Liver (tissue), 8 donors: ENCODE measurements at regions not wholly inside any gene's neighbourhood (a gene's known extent, or its start where the extent isn't known, plus 50 kb on each side); places are given as distances from the start of the nearest gene placed in this dataset.

Source experiments
- DNase-seq: peaks from one replicate; pipeline ENCODE4 v3.0.0-alpha.2; 2017; ENCODE audit warnings: low spot score
- H3K27ac ChIP-seq, 2 donors: one replicate each; pipeline ENCODE4 v1.7.0; 2013; ENCODE audit warnings: inconsistent platforms in 2 of 2, low read length in 2 of 2, control low read depth in 1 of 2, low read depth in 1 of 2, mild to moderate bottlenecking in 1 of 2
- H3K27me3 ChIP-seq, 4 donors: one replicate each; pipeline versions ENCODE4 v1.6.1 to v1.7.0; 2013; ENCODE audit warnings: low read length in 3 of 4, inconsistent platforms in 1 of 4, mild to moderate bottlenecking in 1 of 4, moderate library complexity in 1 of 4; ENCODE audit not compliant: control insufficient read depth in 4 of 4, insufficient read depth in 4 of 4
- H3K36me3 ChIP-seq, 4 donors: one replicate each; pipeline versions ENCODE4 v1.6.1 to v1.7.0; 2013; ENCODE audit warnings: low read length in 3 of 4, mild to moderate bottlenecking in 3 of 4, low read depth in 1 of 4, moderate library complexity in 1 of 4; ENCODE audit not compliant: control insufficient read depth in 4 of 4, insufficient read depth in 3 of 4
- H3K4me1 ChIP-seq, 4 donors: one replicate each; pipeline versions ENCODE4 v1.6.1 to v1.7.0; 2013; ENCODE audit warnings: low read length in 3 of 4, mild to moderate bottlenecking in 3 of 4, moderate library complexity in 1 of 4; ENCODE audit not compliant: control insufficient read depth in 4 of 4, insufficient read depth in 4 of 4
- H3K4me3 ChIP-seq, 3 donors: one replicate each; pipeline versions ENCODE4 v1.6.1 to v1.7.0; 2013; ENCODE audit warnings: low read length in 3 of 3, control low read depth in 1 of 3, low read depth in 1 of 3, mild to moderate bottlenecking in 1 of 3
- H3K9ac ChIP-seq, 2 donors: one replicate each; pipeline ENCODE4 v1.7.0; 2013; ENCODE audit warnings: low read length in 2 of 2, mild to moderate bottlenecking in 2 of 2, moderate library complexity in 2 of 2, control low read depth in 1 of 2, low read depth in 1 of 2
- H3K9me3 ChIP-seq, 4 donors: one replicate each; pipeline versions ENCODE4 v1.6.1 to v1.7.0; 2013; ENCODE audit warnings: low read length in 3 of 4; ENCODE audit not compliant: control insufficient read depth in 4 of 4
- CTCF ChIP-seq: fragments of 150-350 bp; IDR thresholded peaks from 2 replicates; pipeline ENCODE4 v1.5.1; 2017; ENCODE audit warnings: improper control_type of control experiment, low read depth, low read length; ENCODE audit not compliant: missing input control
- EGR1 ChIP-seq, 2 donors: IDR thresholded peaks; 2 replicates each; pipeline ENCODE4 v1.6.1; 2016 to 2018; ENCODE audit warnings: antibody characterized with exemption in 2 of 2, low read depth in 2 of 2
- GABPA ChIP-seq, 2 donors: IDR thresholded peaks in 1 of 2; conservative IDR thresholded peaks in 1 of 2; 2 replicates each; pipeline ENCODE4 v1.6.1; 2016; ENCODE audit warnings: antibody characterized with exemption in 2 of 2, mild to moderate bottlenecking in 1 of 2, moderate library complexity in 1 of 2
- HNF4A ChIP-seq, 2 donors: conservative IDR thresholded peaks; 2 replicates each; pipeline ENCODE4 v1.6.1; 2016; ENCODE audit warnings: antibody characterized with exemption in 2 of 2, mild to moderate bottlenecking in 2 of 2
- HNF4G ChIP-seq: IDR thresholded peaks from 2 replicates; pipeline ENCODE4 v1.6.1; 2016; ENCODE audit warnings: antibody characterized with exemption
- RXRA ChIP-seq, 2 donors: IDR thresholded peaks; 2 replicates each; pipeline ENCODE4 v1.6.1; 2017 to 2018; ENCODE audit warnings: antibody characterized with exemption in 2 of 2, mild to moderate bottlenecking in 1 of 2
- SP1 ChIP-seq: IDR thresholded peaks from 2 replicates; pipeline ENCODE4 v1.6.1; 2018; ENCODE audit warnings: antibody characterized with exemption, mild to moderate bottlenecking
- TAF1 ChIP-seq: conservative IDR thresholded peaks from 2 replicates; pipeline ENCODE4 v1.6.1; 2016; ENCODE audit warnings: antibody characterized with exemption, mild to moderate bottlenecking
- ZBTB33 ChIP-seq: IDR thresholded peaks from 2 replicates; pipeline ENCODE4 v1.6.1; 2016; ENCODE audit warnings: antibody characterized with exemption
- WGBS: extraction: QIAGEN DNeasy Blood & Tissue Kit; methylation state at CpG from one replicate; pipeline ENCODE4 v1.1.7; 2013; 5-methylcytosine and 5-hydroxymethylcytosine counted together
- TF ChIP-seq, protein P1 (sequence below): IDR thresholded peaks from 2 replicates; pipeline ENCODE4 v1.6.1; 2016; ENCODE audit warnings: antibody characterized with exemption
- TF ChIP-seq, protein P2 (sequence below): IDR thresholded peaks from 2 replicates; pipeline ENCODE4 v1.6.1; 2016; ENCODE audit warnings: antibody characterized with exemption
- donor health status: healthy.
- donor health status: healthy.
- donor health status: healthy.
- donor health status: healthy.
- donor health status: healthy.

GRCh38 chr4:102444752-102445151 lies 56.4 kb upstream of the NFKB1 start:
- 22% methylated on average over 4 of the region's 4 CpGs for WGBS
- H3K27ac ChIP-seq: no peak overlapping the region
- peaks cover 8 to 35% (median 21%) of the 10 kb centered on the region in 4 donors for H3K4me1 ChIP-seq
- no peaks in the 10 kb centered on the region for H3K9me3 ChIP-seq
- no peak overlapping the region for H3K9ac ChIP-seq
- no peak for DNase-seq
- no peak overlapping the region for H3K4me3 ChIP-seq
- TF ChIP-seq, protein P1, sequence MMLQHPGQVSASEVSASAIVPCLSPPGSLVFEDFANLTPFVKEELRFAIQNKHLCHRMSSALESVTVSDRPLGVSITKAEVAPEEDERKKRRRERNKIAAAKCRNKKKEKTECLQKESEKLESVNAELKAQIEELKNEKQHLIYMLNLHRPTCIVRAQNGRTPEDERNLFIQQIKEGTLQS: no peak
- TF ChIP-seq HNF4A (conservative IDR thresholded peaks at IDR 0.05): peak in 1 of 2 donors; percentile 34
- no peak for TF ChIP-seq CTCF
- H3K36me3 ChIP-seq: no peaks in the 10 kb centered on the region
- H3K27me3 ChIP-seq: no peaks in the 10 kb centered on the region

- H3K36me3 ChIP-seq: no peaks in the 10 kb centered on the region
- no peaks in the 10 kb centered on the region for H3K27me3 ChIP-seq
- WGBS: 97% methylated on average over 2 of the region's 2 CpGs
- TF ChIP-seq EGR1 (IDR thresholded peaks at IDR 0.05; ENCODE audit: low read depth in 2 of 2) (no peak), RXRA (IDR thresholded peaks at IDR 0.05) (no peak), CTCF (no peak), SP1 (no peak), HNF4A (conservative IDR thresholded peaks at IDR 0.05) (no peak), HNF4G (no peak), GABPA (IDR thresholded peaks at IDR 0.05 in 1 of 2, conservative IDR thresholded peaks at IDR 0.05 in 1 of 2) (no peak)
- H3K9ac ChIP-seq: no peak overlapping the region
- H3K4me1 ChIP-seq: peaks cover 8 to 32% (median 21%) of the 10 kb centered on the region in 4 donors
- H3K27ac ChIP-seq: no peak overlapping the region
- DNase-seq: no peak
- no peaks in the 10 kb centered on the region for H3K9me3 ChIP-seq
- no peak overlapping the region for H3K4me3 ChIP-seq
Measured at GRCh38 chr4:102445213-102445612, 55.9 kb upstream of the NFKB1 start.

DNA sequence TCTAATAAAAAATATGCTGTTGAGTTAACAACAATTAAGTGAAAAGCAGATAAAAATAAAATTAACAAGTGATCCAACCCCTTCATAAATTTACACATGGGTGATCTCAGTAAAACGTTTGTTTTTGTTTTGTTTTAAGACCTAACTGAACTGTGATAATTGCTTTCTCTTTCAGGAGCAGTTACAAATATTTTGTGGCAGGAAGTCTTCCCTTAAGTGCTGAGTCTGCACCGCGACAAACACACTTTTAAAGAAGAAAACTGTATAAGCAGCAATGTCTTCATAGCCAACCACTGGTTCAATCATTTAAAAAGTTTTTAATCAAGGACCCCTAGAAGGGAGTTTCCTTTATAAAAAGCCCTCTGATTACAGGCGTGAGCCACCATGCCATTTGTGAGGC lies 53.7 kb upstream of the NFKB1 start:
- no peaks in the 10 kb centered on the region for H3K9me3 ChIP-seq
- H3K9ac ChIP-seq: no peak overlapping the region
- DNase-seq: no peak
- H3K27ac ChIP-seq: no peak overlapping the region
- H3K36me3 ChIP-seq: no peaks in the 10 kb centered on the region
- 49% methylated on average over 4 of the region's 4 CpGs for WGBS
- H3K27me3 ChIP-seq: no peaks in the 10 kb centered on the region
- TF ChIP-seq ZBTB33 (no peak), TAF1 (no peak)
- TF ChIP-seq, protein P2, sequence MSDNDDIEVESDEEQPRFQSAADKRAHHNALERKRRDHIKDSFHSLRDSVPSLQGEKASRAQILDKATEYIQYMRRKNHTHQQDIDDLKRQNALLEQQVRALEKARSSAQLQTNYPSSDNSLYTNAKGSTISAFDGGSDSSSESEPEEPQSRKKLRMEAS: no peak
- no peak overlapping the region for H3K4me3 ChIP-seq
- peaks cover 5 to 19% (median 12%) of the 10 kb centered on the region in 4 donors for H3K4me1 ChIP-seq
